HepG2 (cell line): ENCODE measurements at regions not wholly inside any gene's neighbourhood (a gene's known extent, or its start where the extent isn't known, plus 50 kb on each side); places are given as distances from the start of the nearest gene placed in this dataset.

ENCODE experiments used
- CTCF ChIP-seq: sonication (generic); formaldehyde crosslinking; IDR thresholded peaks from 2 replicates; pipeline ENCODE4 v1.5.0; 2020; ENCODE audit warnings: mild to moderate bottlenecking, missing genetic modification reagents, moderate library complexity
- KDM2A ChIP-seq: sonication (generic); formaldehyde crosslinking; IDR thresholded peaks from 2 replicates; pipeline ENCODE4 v1.4.0; 2020; ENCODE audit warnings: low read depth, missing genetic modification reagents, borderline replicate concordance
- RFX5 ChIP-seq: IDR thresholded peaks from 2 replicates; pipeline ENCODE4 v1.6.1; 2011; ENCODE audit warnings: low read depth, low read length, improper control_type of control experiment
- UBTF ChIP-seq: sonication (generic); formaldehyde crosslinking; IDR thresholded peaks from 2 replicates; pipeline ENCODE4 v1.4.0; 2020; ENCODE audit warnings: mild to moderate bottlenecking, missing genetic modification reagents

GRCh38 chr12:100724071-100724470 lies 70.5 kb upstream of the ANO4 start:
- TF ChIP-seq RFX5 (no peak), UBTF (CRISPR knock-in tag) (no peak), CTCF (CRISPR knock-in tag) (no peak), KDM2A (no peak)
